ENCODE measurements at regions not wholly inside any gene's neighbourhood (a gene's known extent, or its start where the extent isn't known, plus 50 kb on each side); places are given as distances from the start of the nearest gene placed in this dataset.

GRCh38 chr9:126222363-126222834 is 104.2 kb upstream of the MVB12B start:
- DNase-seq (ENCODE audit: low spot score) = no peak
- no peak for TF ChIP-seq CTCF (IDR thresholded peaks at IDR 0.05; ENCODE audit: extremely low read depth, insufficient read depth, missing control alignments)
- in situ Hi-C loops (cut with MboI; ENCODE audit: low pct_unique_long_range_greater_than_20kb, low sequenced_read_pairs, unreplicated experiment) = no loop called here

GRCh38 chr9:126222835-126223431 is 103.7 kb upstream of the MVB12B start:
- TF ChIP-seq CTCF (IDR thresholded peaks at IDR 0.05; ENCODE audit: extremely low read depth, insufficient read depth, missing control alignments) = no peak
- no peak for DNase-seq (ENCODE audit: low spot score)
- in situ Hi-C loops (cut with MboI; ENCODE audit: low pct_unique_long_range_greater_than_20kb, low sequenced_read_pairs, unreplicated experiment) = no loop called here

- in situ Hi-C loops (cut with MboI; ENCODE audit: low pct_unique_long_range_greater_than_20kb, low sequenced_read_pairs, unreplicated experiment) = no loop called here
Observed at GRCh38 chr9:126223798-126224531, 102.7 kb upstream of the MVB12B start.

GRCh38 chr9:126225611-126226609 is 100.7 kb upstream of the MVB12B start:
- DNase-seq (ENCODE audit: low spot score) = no peak
- in situ Hi-C loops (cut with MboI; ENCODE audit: low pct_unique_long_range_greater_than_20kb, low sequenced_read_pairs, unreplicated experiment) = loop anchor here (25.0 kb wide), 1 partner anchor 814 kb away; no protein-coding TSS in a partner anchor
- no peak for TF ChIP-seq CTCF (IDR thresholded peaks at IDR 0.05; ENCODE audit: extremely low read depth, insufficient read depth, missing control alignments)

More at GRCh38 chr9:126223798-126224531, 102.7 kb upstream of the MVB12B start:
- no peak for TF ChIP-seq CTCF (IDR thresholded peaks at IDR 0.05; ENCODE audit: extremely low read depth, insufficient read depth, missing control alignments)
- DNase-seq (ENCODE audit: low spot score) = no peak

- DNase-seq (ENCODE audit: low spot score) = no peak
- in situ Hi-C loops (cut with MboI; ENCODE audit: low pct_unique_long_range_greater_than_20kb, low sequenced_read_pairs, unreplicated experiment) = loop anchor here (25.0 kb wide), 1 partner anchor 815 kb away; no protein-coding TSS in a partner anchor
- TF ChIP-seq CTCF (IDR thresholded peaks at IDR 0.05; ENCODE audit: extremely low read depth, insufficient read depth, missing control alignments) = no peak
Observed at GRCh38 chr9:126226991-126227936, 99.4 kb upstream of the MVB12B start.
